HEK293 (cell line): ENCODE measurements at regions not wholly inside any gene's neighbourhood (a gene's known extent, or its start where the extent isn't known, plus 50 kb on each side); places are given as distances from the start of the nearest gene placed in this dataset.

ENCODE experiments used
- CTCF ChIA-PET: fragments of 350-600 bp; formaldehyde crosslinking; extraction: SDS; loops from one replicate; lab custom pipeline; 2021; ENCODE audit warnings: antibody characterized with exemption; lab: Yijun Ruan, JAX
- POLR2A ChIA-PET: fragments of 300-600 bp; formaldehyde crosslinking; extraction: SDS; loops from one replicate; lab custom pipeline; 2020; ENCODE audit warnings: antibody characterized with exemption, inconsistent platforms; lab: Yijun Ruan, JAX
- H3K27ac ChIP-seq: fragments of 200-500 bp; sonication (Bioruptor generic); 2 replicates; pipeline ENCODE4 v1.5.1; 2014; ENCODE audit warnings: low read depth, low read length, control low read depth, inconsistent platforms; ENCODE audit errors: extremely low read depth
- H3K36me3 ChIP-seq, 2 experiments: fragments of 200-500 bp in 1 of 2; sonication (Bioruptor generic) in 1 of 2; 1 replicate in 1 of 2; 2 replicates in 1 of 2; pipeline ENCODE4 v1.5.1; 2014 to 2017; ENCODE audit warnings: inconsistent platforms in 2 of 2, low read length in 2 of 2; ENCODE audit not compliant: control insufficient read depth in 2 of 2, insufficient read depth in 1 of 2
- H3K4me1 ChIP-seq: fragments of 200-500 bp; sonication (Bioruptor generic); 2 replicates; pipeline ENCODE4 v1.5.1; 2014; ENCODE audit warnings: mild to moderate bottlenecking, low read length, inconsistent platforms; ENCODE audit not compliant: control insufficient read depth, insufficient read depth
- H3K4me3 ChIP-seq: 2 replicates; pipeline ENCODE4 v1.5.1; 2011; ENCODE audit warnings: low read depth, mild to moderate bottlenecking, control low read depth, low read length, moderate library complexity
- H3K9me3 ChIP-seq: fragments of 200-500 bp; sonication (Bioruptor generic); 2 replicates; pipeline ENCODE4 v1.5.1; 2014; ENCODE audit warnings: low read depth, low read length, inconsistent platforms; ENCODE audit not compliant: control insufficient read depth, insufficient read depth
- GLI4 ChIP-seq: fragments of 450-650 bp; formaldehyde crosslinking; IDR thresholded peaks from 2 replicates; pipeline ENCODE4 v1.5.1; 2016; ENCODE audit warnings: missing biosample characterization, missing genetic modification characterization
- KLF9 ChIP-seq: fragments of 450-650 bp; formaldehyde crosslinking; IDR thresholded peaks from 2 replicates; pipeline ENCODE4 v1.5.1; 2016; ENCODE audit warnings: missing biosample characterization, missing genetic modification characterization, low read depth
- SCRT1 ChIP-seq: fragments of 450-650 bp; formaldehyde crosslinking; IDR thresholded peaks from 2 replicates; pipeline ENCODE4 v1.5.1; 2016; ENCODE audit warnings: missing biosample characterization, missing genetic modification characterization, borderline replicate concordance
- ZBTB1 ChIP-seq: fragments of 450-650 bp; formaldehyde crosslinking; IDR thresholded peaks from 2 replicates; pipeline ENCODE4 v1.5.1; 2016; ENCODE audit warnings: missing biosample characterization, missing genetic modification characterization
- ZBTB7A ChIP-seq: fragments of 450-650 bp; formaldehyde crosslinking; IDR thresholded peaks from 2 replicates; pipeline ENCODE4 v1.5.1; 2016; ENCODE audit warnings: low read depth, missing biosample characterization, missing genetic modification characterization
- ZIC2 ChIP-seq: fragments of 450-650 bp; formaldehyde crosslinking; IDR thresholded peaks from 2 replicates; pipeline ENCODE4 v1.5.1; 2016; ENCODE audit warnings: missing biosample characterization, missing genetic modification characterization
- ZNF121 ChIP-seq: fragments of 450-650 bp; formaldehyde crosslinking; IDR thresholded peaks from 2 replicates; pipeline ENCODE4 v1.5.1; 2016; ENCODE audit warnings: missing biosample characterization, missing genetic modification characterization
- ZNF140 ChIP-seq: fragments of 450-650 bp; formaldehyde crosslinking; IDR thresholded peaks from 2 replicates; pipeline ENCODE4 v1.5.1; 2016; ENCODE audit warnings: missing biosample characterization, missing genetic modification characterization
- ZNF292 ChIP-seq: fragments of 450-650 bp; formaldehyde crosslinking; IDR thresholded peaks from 2 replicates; pipeline ENCODE4 v1.5.1; 2016; ENCODE audit warnings: low read depth, missing biosample characterization, missing genetic modification characterization, borderline replicate concordance
- ZNF354C ChIP-seq: fragments of 450-650 bp; formaldehyde crosslinking; IDR thresholded peaks from 2 replicates; pipeline ENCODE4 v1.5.1; 2016; ENCODE audit warnings: missing biosample characterization, missing genetic modification characterization, low read depth, borderline replicate concordance
- ZNF426 ChIP-seq: fragments of 450-650 bp; formaldehyde crosslinking; IDR thresholded peaks from 2 replicates; pipeline ENCODE4 v1.5.1; 2017; ENCODE audit warnings: missing biosample characterization, missing genetic modification characterization, mild to moderate bottlenecking, inconsistent platforms, moderate library complexity
- ZNF433 ChIP-seq: fragments of 450-650 bp; formaldehyde crosslinking; IDR thresholded peaks from 2 replicates; pipeline ENCODE4 v1.5.1; 2016; ENCODE audit warnings: missing biosample characterization, missing genetic modification characterization, low read depth
- ZNF621 ChIP-seq: fragments of 450-650 bp; formaldehyde crosslinking; IDR thresholded peaks from 2 replicates; pipeline ENCODE4 v1.5.1; 2017; ENCODE audit warnings: missing biosample characterization, missing genetic modification characterization
- ZNF664 ChIP-seq: fragments of 450-650 bp; formaldehyde crosslinking; IDR thresholded peaks from 2 replicates; pipeline ENCODE4 v1.5.1; 2016; ENCODE audit warnings: missing biosample characterization, missing genetic modification characterization
- TF ChIP-seq, protein P1 (sequence below): fragments of 450-650 bp; formaldehyde crosslinking; IDR thresholded peaks from 2 replicates; pipeline ENCODE4 v1.5.1; 2017; ENCODE audit warnings: missing biosample characterization, mild to moderate bottlenecking, missing genetic modification characterization, moderate library complexity
- TF ChIP-seq, protein P2 (sequence below): fragments of 450-650 bp; formaldehyde crosslinking; IDR thresholded peaks from 2 replicates; pipeline ENCODE4 v1.5.1; 2016; ENCODE audit warnings: missing biosample characterization, missing genetic modification characterization
- TF ChIP-seq, protein P3 (sequence below): fragments of 450-650 bp; formaldehyde crosslinking; IDR thresholded peaks from 2 replicates; pipeline ENCODE4 v1.5.1; 2016; ENCODE audit warnings: missing biosample characterization, missing genetic modification characterization, borderline replicate concordance
- TF ChIP-seq, protein P4 (sequence below): fragments of 450-650 bp; formaldehyde crosslinking; IDR thresholded peaks from 2 replicates; pipeline ENCODE4 v1.5.1; 2016; ENCODE audit warnings: missing biosample characterization, missing genetic modification characterization

DNA sequence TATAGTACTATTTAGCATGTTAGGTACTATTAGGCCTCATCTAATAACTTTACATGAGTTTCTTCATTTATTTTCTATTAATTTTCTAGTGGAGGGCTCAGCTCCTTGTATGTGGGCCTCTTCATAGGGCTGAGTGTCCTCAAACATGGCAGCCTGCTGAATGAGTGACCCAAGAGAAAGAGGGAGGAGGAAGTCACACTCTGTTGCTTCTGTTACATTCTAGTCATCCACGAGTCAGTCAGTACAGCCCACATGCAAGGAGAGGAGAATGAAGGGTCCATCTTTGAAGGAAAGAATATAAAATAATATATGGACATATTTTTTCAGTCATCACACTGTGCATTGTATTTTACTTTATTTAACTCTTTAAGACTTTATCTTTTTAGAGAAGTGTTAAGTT is 66.6 kb upstream of the NR3C1 start (continued):
- TF ChIP-seq, protein P1, sequence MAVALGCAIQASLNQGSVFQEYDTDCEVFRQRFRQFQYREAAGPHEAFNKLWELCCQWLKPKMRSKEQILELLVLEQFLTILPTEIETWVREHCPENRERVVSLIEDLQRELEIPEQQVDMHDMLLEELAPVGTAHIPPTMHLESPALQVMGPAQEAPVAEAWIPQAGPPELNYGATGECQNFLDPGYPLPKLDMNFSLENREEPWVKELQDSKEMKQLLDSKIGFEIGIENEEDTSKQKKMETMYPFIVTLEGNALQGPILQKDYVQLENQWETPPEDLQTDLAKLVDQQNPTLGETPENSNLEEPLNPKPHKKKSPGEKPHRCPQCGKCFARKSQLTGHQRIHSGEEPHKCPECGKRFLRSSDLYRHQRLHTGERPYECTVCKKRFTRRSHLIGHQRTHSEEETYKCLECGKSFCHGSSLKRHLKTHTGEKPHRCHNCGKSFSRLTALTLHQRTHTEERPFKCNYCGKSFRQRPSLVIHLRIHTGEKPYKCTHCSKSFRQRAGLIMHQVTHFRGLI (tag by site-specific recombination), result no peak
- TF ChIP-seq, protein P2, sequence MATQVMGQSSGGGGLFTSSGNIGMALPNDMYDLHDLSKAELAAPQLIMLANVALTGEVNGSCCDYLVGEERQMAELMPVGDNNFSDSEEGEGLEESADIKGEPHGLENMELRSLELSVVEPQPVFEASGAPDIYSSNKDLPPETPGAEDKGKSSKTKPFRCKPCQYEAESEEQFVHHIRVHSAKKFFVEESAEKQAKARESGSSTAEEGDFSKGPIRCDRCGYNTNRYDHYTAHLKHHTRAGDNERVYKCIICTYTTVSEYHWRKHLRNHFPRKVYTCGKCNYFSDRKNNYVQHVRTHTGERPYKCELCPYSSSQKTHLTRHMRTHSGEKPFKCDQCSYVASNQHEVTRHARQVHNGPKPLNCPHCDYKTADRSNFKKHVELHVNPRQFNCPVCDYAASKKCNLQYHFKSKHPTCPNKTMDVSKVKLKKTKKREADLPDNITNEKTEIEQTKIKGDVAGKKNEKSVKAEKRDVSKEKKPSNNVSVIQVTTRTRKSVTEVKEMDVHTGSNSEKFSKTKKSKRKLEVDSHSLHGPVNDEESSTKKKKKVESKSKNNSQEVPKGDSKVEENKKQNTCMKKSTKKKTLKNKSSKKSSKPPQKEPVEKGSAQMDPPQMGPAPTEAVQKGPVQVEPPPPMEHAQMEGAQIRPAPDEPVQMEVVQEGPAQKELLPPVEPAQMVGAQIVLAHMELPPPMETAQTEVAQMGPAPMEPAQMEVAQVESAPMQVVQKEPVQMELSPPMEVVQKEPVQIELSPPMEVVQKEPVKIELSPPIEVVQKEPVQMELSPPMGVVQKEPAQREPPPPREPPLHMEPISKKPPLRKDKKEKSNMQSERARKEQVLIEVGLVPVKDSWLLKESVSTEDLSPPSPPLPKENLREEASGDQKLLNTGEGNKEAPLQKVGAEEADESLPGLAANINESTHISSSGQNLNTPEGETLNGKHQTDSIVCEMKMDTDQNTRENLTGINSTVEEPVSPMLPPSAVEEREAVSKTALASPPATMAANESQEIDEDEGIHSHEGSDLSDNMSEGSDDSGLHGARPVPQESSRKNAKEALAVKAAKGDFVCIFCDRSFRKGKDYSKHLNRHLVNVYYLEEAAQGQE (tag by site-specific recombination), result no peak
- no peak for TF ChIP-seq SCRT1 (tag by site-specific recombination)
- no peak for TF ChIP-seq KLF9 (tag by site-specific recombination)
- TF ChIP-seq ZNF354C (tag by site-specific recombination), result no peak
- TF ChIP-seq, protein P3, sequence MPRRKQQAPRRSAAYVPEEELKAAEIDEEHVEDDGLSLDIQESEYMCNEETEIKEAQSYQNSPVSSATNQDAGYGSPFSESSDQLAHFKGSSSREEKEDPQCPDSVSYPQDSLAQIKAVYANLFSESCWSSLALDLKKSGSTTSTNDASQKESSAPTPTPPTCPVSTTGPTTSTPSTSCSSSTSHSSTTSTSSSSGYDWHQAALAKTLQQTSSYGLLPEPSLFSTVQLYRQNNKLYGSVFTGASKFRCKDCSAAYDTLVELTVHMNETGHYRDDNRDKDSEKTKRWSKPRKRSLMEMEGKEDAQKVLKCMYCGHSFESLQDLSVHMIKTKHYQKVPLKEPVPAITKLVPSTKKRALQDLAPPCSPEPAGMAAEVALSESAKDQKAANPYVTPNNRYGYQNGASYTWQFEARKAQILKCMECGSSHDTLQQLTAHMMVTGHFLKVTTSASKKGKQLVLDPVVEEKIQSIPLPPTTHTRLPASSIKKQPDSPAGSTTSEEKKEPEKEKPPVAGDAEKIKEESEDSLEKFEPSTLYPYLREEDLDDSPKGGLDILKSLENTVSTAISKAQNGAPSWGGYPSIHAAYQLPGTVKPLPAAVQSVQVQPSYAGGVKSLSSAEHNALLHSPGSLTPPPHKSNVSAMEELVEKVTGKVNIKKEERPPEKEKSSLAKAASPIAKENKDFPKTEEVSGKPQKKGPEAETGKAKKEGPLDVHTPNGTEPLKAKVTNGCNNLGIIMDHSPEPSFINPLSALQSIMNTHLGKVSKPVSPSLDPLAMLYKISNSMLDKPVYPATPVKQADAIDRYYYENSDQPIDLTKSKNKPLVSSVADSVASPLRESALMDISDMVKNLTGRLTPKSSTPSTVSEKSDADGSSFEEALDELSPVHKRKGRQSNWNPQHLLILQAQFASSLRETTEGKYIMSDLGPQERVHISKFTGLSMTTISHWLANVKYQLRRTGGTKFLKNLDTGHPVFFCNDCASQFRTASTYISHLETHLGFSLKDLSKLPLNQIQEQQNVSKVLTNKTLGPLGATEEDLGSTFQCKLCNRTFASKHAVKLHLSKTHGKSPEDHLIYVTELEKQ (tag by site-specific recombination), result no peak

DNA sequence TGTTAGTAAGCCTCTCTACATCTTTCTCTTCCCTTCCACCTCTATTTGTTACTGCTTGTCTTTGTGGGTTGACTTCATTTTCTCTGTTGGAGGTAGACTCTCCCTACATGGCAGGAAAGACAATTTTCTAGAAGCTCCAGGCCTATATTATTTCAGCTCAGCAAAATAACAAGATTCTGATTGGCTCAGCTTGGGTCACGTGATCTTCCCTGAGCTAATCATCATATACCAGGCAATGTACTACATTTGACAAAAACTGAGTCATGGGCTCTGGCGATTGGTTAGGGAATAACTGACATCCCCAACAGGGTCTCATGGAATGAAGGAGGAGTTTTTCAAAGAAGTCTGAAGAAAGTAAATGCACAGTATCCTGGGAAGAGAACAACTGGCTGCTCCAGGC is 65.6 kb upstream of the NR3C1 start:
- Histone ChIP-seq H3K9me3 (no peaks in the 10 kb centered on the region), H3K4me1 (no peaks in the 10 kb centered on the region; the same call in 1 of the 2 replicates), H3K4me3 (no peak overlapping the region), H3K36me3 (no peaks in the 10 kb centered on the region), H3K27ac (no peak overlapping the region)
- ChIA-PET CTCF (interaction anchor here (0.9 kb wide), 1 partner anchor 282 kb away, joined by 3 read pairs; no protein-coding TSS in a partner anchor), POLR2A (no interaction called here)
- TF ChIP-seq ZNF140 (no peak), GLI4 (tag by site-specific recombination) (no peak), ZNF426 (tag by site-specific recombination) (no peak), ZNF664 (tag by site-specific recombination) (no peak), ZNF433 (tag by site-specific recombination) (no peak), ZNF292 (no peak)

DNA sequence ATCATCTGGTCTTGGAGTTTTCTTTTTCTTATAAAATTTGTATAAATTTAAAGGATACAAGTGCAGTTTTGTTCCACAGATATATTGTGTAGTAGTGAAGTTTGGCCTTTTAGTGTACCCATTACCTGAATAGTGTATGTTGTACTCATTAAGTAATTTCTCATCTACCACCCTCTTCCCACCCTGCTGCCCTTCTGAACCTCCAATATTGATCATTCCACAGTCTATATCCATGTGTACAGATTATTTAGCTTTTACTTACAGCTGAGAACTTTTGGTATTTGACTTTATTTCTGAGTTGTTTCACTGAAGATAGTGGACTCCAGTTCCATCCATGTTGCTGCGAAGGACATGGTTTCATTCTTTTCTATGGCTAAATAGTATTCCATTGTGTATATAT is 63.1 kb upstream of the NR3C1 start:
- H3K9me3 ChIP-seq, result no peaks in the 10 kb centered on the region
- H3K27ac ChIP-seq, result no peak overlapping the region
- H3K36me3 ChIP-seq, result no peaks in the 10 kb centered on the region
- H3K4me3 ChIP-seq, result no peak overlapping the region
- CTCF ChIA-PET, result no interaction called here
- POLR2A ChIA-PET, result no interaction called here
- no peaks in the 10 kb centered on the region for H3K4me1 ChIP-seq
- TF ChIP-seq ZNF121 (tag by site-specific recombination) (no peak), ZBTB7A (tag by site-specific recombination) (no peak), ZNF621 (no peak), ZIC2 (tag by site-specific recombination) (no peak), ZBTB1 (no peak)
- TF ChIP-seq, protein P4, sequence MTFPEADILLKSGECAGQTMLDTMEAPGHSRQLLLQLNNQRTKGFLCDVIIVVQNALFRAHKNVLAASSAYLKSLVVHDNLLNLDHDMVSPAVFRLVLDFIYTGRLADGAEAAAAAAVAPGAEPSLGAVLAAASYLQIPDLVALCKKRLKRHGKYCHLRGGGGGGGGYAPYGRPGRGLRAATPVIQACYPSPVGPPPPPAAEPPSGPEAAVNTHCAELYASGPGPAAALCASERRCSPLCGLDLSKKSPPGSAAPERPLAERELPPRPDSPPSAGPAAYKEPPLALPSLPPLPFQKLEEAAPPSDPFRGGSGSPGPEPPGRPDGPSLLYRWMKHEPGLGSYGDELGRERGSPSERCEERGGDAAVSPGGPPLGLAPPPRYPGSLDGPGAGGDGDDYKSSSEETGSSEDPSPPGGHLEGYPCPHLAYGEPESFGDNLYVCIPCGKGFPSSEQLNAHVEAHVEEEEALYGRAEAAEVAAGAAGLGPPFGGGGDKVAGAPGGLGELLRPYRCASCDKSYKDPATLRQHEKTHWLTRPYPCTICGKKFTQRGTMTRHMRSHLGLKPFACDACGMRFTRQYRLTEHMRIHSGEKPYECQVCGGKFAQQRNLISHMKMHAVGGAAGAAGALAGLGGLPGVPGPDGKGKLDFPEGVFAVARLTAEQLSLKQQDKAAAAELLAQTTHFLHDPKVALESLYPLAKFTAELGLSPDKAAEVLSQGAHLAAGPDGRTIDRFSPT (tag by site-specific recombination), result no peak
